ENCODE measurements at regions not wholly inside any gene's neighbourhood (a gene's known extent, or its start where the extent isn't known, plus 50 kb on each side); places are given as distances from the start of the nearest gene placed in this dataset.

DNA sequence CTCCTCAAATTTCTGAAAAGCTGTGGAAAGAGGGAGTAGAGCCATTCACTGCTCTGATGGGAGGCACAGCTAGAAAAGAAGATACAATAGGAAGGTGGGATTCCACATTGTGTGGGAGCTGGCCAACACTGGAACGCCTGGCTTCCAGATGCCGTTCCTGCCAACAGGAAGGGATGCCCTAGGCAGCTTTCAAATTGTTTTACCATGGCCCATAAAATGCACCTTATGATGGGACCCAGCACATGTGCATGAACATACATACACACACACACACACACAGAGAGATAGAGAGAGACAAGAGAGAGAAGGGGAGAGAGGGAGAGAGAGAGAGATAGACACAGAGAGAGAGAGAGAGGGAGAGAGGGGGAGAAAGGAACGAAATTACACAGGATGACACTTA is 86.1 kb upstream of the BZW1 start:
- Mint-ChIP-seq H3K4me1 (ENCODE audit: low read depth, unreplicated experiment) (no peaks in the 10 kb centered on the region), H3K36me3 (ENCODE audit: unreplicated experiment) (no peaks in the 10 kb centered on the region), H3K27ac (ENCODE audit: unreplicated experiment) (no peak overlapping the region), H3K27me3 (ENCODE audit: unreplicated experiment) (peaks cover 2% of the 10 kb centered on the region), H3K9me3 (ENCODE audit: unreplicated experiment) (no peaks in the 10 kb centered on the region), H3K4me3 (ENCODE audit: unreplicated experiment) (no peak overlapping the region)
- TF ChIP-seq, protein P1, sequence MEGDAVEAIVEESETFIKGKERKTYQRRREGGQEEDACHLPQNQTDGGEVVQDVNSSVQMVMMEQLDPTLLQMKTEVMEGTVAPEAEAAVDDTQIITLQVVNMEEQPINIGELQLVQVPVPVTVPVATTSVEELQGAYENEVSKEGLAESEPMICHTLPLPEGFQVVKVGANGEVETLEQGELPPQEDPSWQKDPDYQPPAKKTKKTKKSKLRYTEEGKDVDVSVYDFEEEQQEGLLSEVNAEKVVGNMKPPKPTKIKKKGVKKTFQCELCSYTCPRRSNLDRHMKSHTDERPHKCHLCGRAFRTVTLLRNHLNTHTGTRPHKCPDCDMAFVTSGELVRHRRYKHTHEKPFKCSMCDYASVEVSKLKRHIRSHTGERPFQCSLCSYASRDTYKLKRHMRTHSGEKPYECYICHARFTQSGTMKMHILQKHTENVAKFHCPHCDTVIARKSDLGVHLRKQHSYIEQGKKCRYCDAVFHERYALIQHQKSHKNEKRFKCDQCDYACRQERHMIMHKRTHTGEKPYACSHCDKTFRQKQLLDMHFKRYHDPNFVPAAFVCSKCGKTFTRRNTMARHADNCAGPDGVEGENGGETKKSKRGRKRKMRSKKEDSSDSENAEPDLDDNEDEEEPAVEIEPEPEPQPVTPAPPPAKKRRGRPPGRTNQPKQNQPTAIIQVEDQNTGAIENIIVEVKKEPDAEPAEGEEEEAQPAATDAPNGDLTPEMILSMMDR (IDR thresholded peaks at IDR 0.05; ENCODE audit: partially characterized antibody, unreplicated experiment), result no peak
- DNase-seq, result no peak

DNA sequence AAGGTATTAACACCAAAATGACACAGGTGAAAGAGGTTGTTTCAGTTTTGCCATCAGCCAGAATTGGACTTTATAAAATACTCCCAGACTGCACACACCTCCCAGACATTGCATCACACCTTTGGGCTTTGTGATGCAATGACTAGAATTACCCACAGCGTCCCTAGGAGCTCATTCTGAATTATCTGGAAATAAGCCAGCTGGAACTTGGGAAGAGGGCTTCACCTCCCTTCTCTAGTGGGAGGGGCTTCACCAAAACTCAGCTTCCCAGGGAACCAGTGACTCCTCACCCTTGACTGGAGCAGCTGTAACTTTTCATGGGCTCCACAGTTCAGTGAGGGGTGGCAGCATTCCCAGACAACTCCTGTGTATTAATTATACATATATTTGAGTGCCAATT is 83.1 kb upstream of the BZW1 start:
- H3K27ac Mint-ChIP-seq (ENCODE audit: unreplicated experiment), result no peak overlapping the region
- TF ChIP-seq, protein P1 (IDR thresholded peaks at IDR 0.05; ENCODE audit: partially characterized antibody, unreplicated experiment), result no peak
- no peaks in the 10 kb centered on the region for H3K9me3 Mint-ChIP-seq (ENCODE audit: unreplicated experiment)
- no peaks in the 10 kb centered on the region for H3K36me3 Mint-ChIP-seq (ENCODE audit: unreplicated experiment)
- H3K4me3 Mint-ChIP-seq (ENCODE audit: unreplicated experiment), result no peak overlapping the region
- H3K4me1 Mint-ChIP-seq (ENCODE audit: low read depth, unreplicated experiment), result no peaks in the 10 kb centered on the region
- no peak for DNase-seq
- H3K27me3 Mint-ChIP-seq (ENCODE audit: unreplicated experiment), result peaks cover 2% of the 10 kb centered on the region

DNA sequence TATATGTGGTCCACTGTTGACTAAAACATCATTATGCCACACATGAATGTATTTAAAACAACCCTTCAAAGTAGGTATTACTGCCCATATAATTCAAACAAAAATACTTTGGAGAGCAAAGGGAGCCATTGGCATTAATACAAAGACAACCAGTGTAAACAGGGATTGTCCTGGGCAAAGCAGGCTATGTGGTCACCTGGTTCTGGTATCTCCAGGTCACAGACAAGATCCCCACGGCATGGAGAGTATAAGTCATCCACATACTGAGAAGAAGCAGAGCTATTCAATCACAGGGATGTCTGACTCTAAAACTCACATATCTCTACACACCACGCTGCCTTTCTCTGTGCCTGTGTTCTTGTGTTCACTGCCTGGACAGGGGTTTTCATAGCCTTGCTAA is 81.4 kb upstream of the BZW1 start:
- peaks cover 2% of the 10 kb centered on the region for H3K27me3 Mint-ChIP-seq (ENCODE audit: unreplicated experiment)
- H3K27ac Mint-ChIP-seq (ENCODE audit: unreplicated experiment), result no peak overlapping the region
- H3K4me3 Mint-ChIP-seq (ENCODE audit: unreplicated experiment), result no peak overlapping the region
- DNase-seq, result no peak
- H3K4me1 Mint-ChIP-seq (ENCODE audit: low read depth, unreplicated experiment), result no peaks in the 10 kb centered on the region
- no peaks in the 10 kb centered on the region for H3K9me3 Mint-ChIP-seq (ENCODE audit: unreplicated experiment)
- TF ChIP-seq, protein P1 (IDR thresholded peaks at IDR 0.05; ENCODE audit: partially characterized antibody, unreplicated experiment), result no peak
- no peaks in the 10 kb centered on the region for H3K36me3 Mint-ChIP-seq (ENCODE audit: unreplicated experiment)

DNA sequence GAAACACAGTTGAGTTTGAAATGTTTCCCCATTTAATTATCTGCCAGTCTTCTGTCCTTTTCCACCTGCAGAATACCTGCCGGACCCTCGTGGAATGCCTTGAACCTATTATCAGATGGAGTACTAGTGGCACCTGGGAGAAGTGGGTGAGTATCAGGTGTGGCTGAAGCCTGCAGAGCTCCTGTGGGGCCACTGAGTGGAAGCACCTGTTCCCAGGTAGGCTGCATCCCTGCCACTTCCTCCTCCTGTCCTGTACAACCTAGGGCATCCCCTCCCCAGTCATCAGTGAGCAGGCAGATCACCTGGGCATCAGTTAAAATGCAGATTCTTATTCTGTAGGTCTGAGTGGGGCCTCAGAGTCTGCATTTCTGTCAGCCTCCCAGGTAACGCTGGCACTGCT is 80.8 kb upstream of the BZW1 start:
- H3K4me1 Mint-ChIP-seq (ENCODE audit: low read depth, unreplicated experiment), result no peaks in the 10 kb centered on the region
- TF ChIP-seq, protein P1 (IDR thresholded peaks at IDR 0.05; ENCODE audit: partially characterized antibody, unreplicated experiment), result no peak
- no peaks in the 10 kb centered on the region for H3K9me3 Mint-ChIP-seq (ENCODE audit: unreplicated experiment)
- H3K4me3 Mint-ChIP-seq (ENCODE audit: unreplicated experiment), result no peak overlapping the region
- H3K27ac Mint-ChIP-seq (ENCODE audit: unreplicated experiment), result no peak overlapping the region
- no peaks in the 10 kb centered on the region for H3K36me3 Mint-ChIP-seq (ENCODE audit: unreplicated experiment)
- no peak for DNase-seq
- no peaks in the 10 kb centered on the region for H3K27me3 Mint-ChIP-seq (ENCODE audit: unreplicated experiment)

DNA sequence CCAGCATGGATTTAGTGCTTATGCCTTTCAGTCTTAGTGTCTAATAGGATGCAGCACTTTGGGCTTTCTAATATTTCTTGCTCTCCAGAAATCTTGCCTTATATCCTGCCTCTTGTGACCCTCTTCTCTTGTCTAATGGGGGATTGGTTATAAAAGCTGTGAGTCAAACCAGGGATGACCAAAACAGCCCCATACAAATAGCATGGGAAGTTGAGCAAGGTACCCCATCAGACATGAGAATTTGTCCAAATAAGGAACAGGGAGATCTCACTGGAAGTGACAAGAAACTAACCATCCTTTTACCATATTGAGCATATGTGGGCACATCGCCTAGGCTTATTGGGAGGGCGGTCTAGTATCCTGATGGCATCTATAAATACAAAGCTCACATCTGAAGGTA is 78.8 kb upstream of the BZW1 start:
- Mint-ChIP-seq H3K27ac (ENCODE audit: unreplicated experiment) (no peak overlapping the region), H3K4me1 (ENCODE audit: low read depth, unreplicated experiment) (no peaks in the 10 kb centered on the region), H3K27me3 (ENCODE audit: unreplicated experiment) (no peaks in the 10 kb centered on the region), H3K36me3 (ENCODE audit: unreplicated experiment) (no peaks in the 10 kb centered on the region), H3K9me3 (ENCODE audit: unreplicated experiment) (no peaks in the 10 kb centered on the region), H3K4me3 (ENCODE audit: unreplicated experiment) (no peak overlapping the region)
- no peak for DNase-seq
- TF ChIP-seq, protein P1 (IDR thresholded peaks at IDR 0.05; ENCODE audit: partially characterized antibody, unreplicated experiment), result no peak

Measured in glutamatergic neuron (in vitro differentiated cells).